Liver (tissue), 8 donors: ENCODE measurements at regions not wholly inside any gene's neighbourhood (a gene's known extent, or its start where the extent isn't known, plus 50 kb on each side); places are given as distances from the start of the nearest gene placed in this dataset.

Experiments
- DNase-seq: peaks from one replicate; pipeline ENCODE4 v3.0.0-alpha.2; 2017; ENCODE audit warnings: low spot score
- H3K27ac ChIP-seq, 2 donors: one replicate each; pipeline ENCODE4 v1.7.0; 2013; ENCODE audit warnings: inconsistent platforms in 2 of 2, low read length in 2 of 2, control low read depth in 1 of 2, low read depth in 1 of 2, mild to moderate bottlenecking in 1 of 2
- H3K27me3 ChIP-seq, 4 donors: one replicate each; pipeline versions ENCODE4 v1.6.1 to v1.7.0; 2013; ENCODE audit warnings: low read length in 3 of 4, inconsistent platforms in 1 of 4, mild to moderate bottlenecking in 1 of 4, moderate library complexity in 1 of 4; ENCODE audit not compliant: control insufficient read depth in 4 of 4, insufficient read depth in 4 of 4
- H3K36me3 ChIP-seq, 4 donors: one replicate each; pipeline versions ENCODE4 v1.6.1 to v1.7.0; 2013; ENCODE audit warnings: low read length in 3 of 4, mild to moderate bottlenecking in 3 of 4, low read depth in 1 of 4, moderate library complexity in 1 of 4; ENCODE audit not compliant: control insufficient read depth in 4 of 4, insufficient read depth in 3 of 4
- H3K4me1 ChIP-seq, 4 donors: one replicate each; pipeline versions ENCODE4 v1.6.1 to v1.7.0; 2013; ENCODE audit warnings: low read length in 3 of 4, mild to moderate bottlenecking in 3 of 4, moderate library complexity in 1 of 4; ENCODE audit not compliant: control insufficient read depth in 4 of 4, insufficient read depth in 4 of 4
- H3K4me3 ChIP-seq, 3 donors: one replicate each; pipeline versions ENCODE4 v1.6.1 to v1.7.0; 2013; ENCODE audit warnings: low read length in 3 of 3, control low read depth in 1 of 3, low read depth in 1 of 3, mild to moderate bottlenecking in 1 of 3
- H3K9ac ChIP-seq, 2 donors: one replicate each; pipeline ENCODE4 v1.7.0; 2013; ENCODE audit warnings: low read length in 2 of 2, mild to moderate bottlenecking in 2 of 2, moderate library complexity in 2 of 2, control low read depth in 1 of 2, low read depth in 1 of 2
- H3K9me3 ChIP-seq, 4 donors: one replicate each; pipeline versions ENCODE4 v1.6.1 to v1.7.0; 2013; ENCODE audit warnings: low read length in 3 of 4; ENCODE audit not compliant: control insufficient read depth in 4 of 4
- ATF3 ChIP-seq: IDR thresholded peaks from 2 replicates; pipeline ENCODE4 v1.6.1; 2016; ENCODE audit warnings: antibody characterized with exemption
- CTCF ChIP-seq: fragments of 150-350 bp; IDR thresholded peaks from 2 replicates; pipeline ENCODE4 v1.5.1; 2017; ENCODE audit warnings: improper control_type of control experiment, low read depth, low read length; ENCODE audit not compliant: missing input control
- EGR1 ChIP-seq, 2 donors: IDR thresholded peaks; 2 replicates each; pipeline ENCODE4 v1.6.1; 2016 to 2018; ENCODE audit warnings: antibody characterized with exemption in 2 of 2, low read depth in 2 of 2
- FOXA1 ChIP-seq: IDR thresholded peaks from 2 replicates; pipeline ENCODE4 v1.6.1; 2016; ENCODE audit warnings: antibody characterized with exemption
- FOXA2 ChIP-seq: IDR thresholded peaks from 2 replicates; pipeline ENCODE4 v1.6.1; 2016; ENCODE audit warnings: antibody characterized with exemption
- GABPA ChIP-seq, 2 donors: IDR thresholded peaks in 1 of 2; conservative IDR thresholded peaks in 1 of 2; 2 replicates each; pipeline ENCODE4 v1.6.1; 2016; ENCODE audit warnings: antibody characterized with exemption in 2 of 2, mild to moderate bottlenecking in 1 of 2, moderate library complexity in 1 of 2
- HNF4A ChIP-seq, 2 donors: conservative IDR thresholded peaks; 2 replicates each; pipeline ENCODE4 v1.6.1; 2016; ENCODE audit warnings: antibody characterized with exemption in 2 of 2, mild to moderate bottlenecking in 2 of 2
- HNF4G ChIP-seq: IDR thresholded peaks from 2 replicates; pipeline ENCODE4 v1.6.1; 2016; ENCODE audit warnings: antibody characterized with exemption
- JUND ChIP-seq, 2 donors: IDR thresholded peaks; 2 replicates each; pipeline ENCODE4 v1.6.1; 2016; ENCODE audit warnings: antibody characterized with exemption in 2 of 2
- MAX ChIP-seq: IDR thresholded peaks from 2 replicates; pipeline ENCODE4 v1.6.1; 2016; ENCODE audit warnings: antibody characterized with exemption
- NR2F2 ChIP-seq: IDR thresholded peaks from 2 replicates; pipeline ENCODE4 v1.6.1; 2016; ENCODE audit warnings: antibody characterized with exemption
- RAD21 ChIP-seq, 2 donors: IDR thresholded peaks; 2 replicates each; pipeline ENCODE4 v1.6.1; 2016; ENCODE audit warnings: antibody characterized with exemption in 2 of 2, mild to moderate bottlenecking in 2 of 2
- REST ChIP-seq: IDR thresholded peaks from 2 replicates; pipeline ENCODE4 v1.6.1; 2016; ENCODE audit warnings: antibody characterized with exemption, mild to moderate bottlenecking
- RXRA ChIP-seq, 2 donors: IDR thresholded peaks; 2 replicates each; pipeline ENCODE4 v1.6.1; 2017 to 2018; ENCODE audit warnings: antibody characterized with exemption in 2 of 2, mild to moderate bottlenecking in 1 of 2
- SP1 ChIP-seq: IDR thresholded peaks from 2 replicates; pipeline ENCODE4 v1.6.1; 2018; ENCODE audit warnings: antibody characterized with exemption, mild to moderate bottlenecking
- TAF1 ChIP-seq: conservative IDR thresholded peaks from 2 replicates; pipeline ENCODE4 v1.6.1; 2016; ENCODE audit warnings: antibody characterized with exemption, mild to moderate bottlenecking
- YY1 ChIP-seq: IDR thresholded peaks from 2 replicates; pipeline ENCODE4 v1.6.1; 2016; ENCODE audit warnings: antibody characterized with exemption, mild to moderate bottlenecking
- WGBS: extraction: QIAGEN DNeasy Blood & Tissue Kit; methylation state at CpG from one replicate; pipeline ENCODE4 v1.1.7; 2013; 5-methylcytosine and 5-hydroxymethylcytosine counted together
- TF ChIP-seq, protein P1 (sequence below): IDR thresholded peaks from 2 replicates; pipeline ENCODE4 v1.6.1; 2016; ENCODE audit warnings: antibody characterized with exemption
- donor health status: healthy.
- donor health status: healthy.
- donor health status: healthy.
- donor health status: healthy.
- donor health status: healthy.

- no peaks in the 10 kb centered on the region for H3K27me3 ChIP-seq
- H3K27ac ChIP-seq = peak overlapping the region; percentile 16 to 49
- no peak overlapping the region for H3K9ac ChIP-seq
- DNase-seq = no peak
- peaks cover 0 to 2% (median 0%) of the 10 kb centered on the region in 4 donors for H3K4me1 ChIP-seq
- H3K4me3 ChIP-seq = no peak overlapping the region
- TF ChIP-seq EGR1 (IDR thresholded peaks at IDR 0.05; ENCODE audit: low read depth in 2 of 2) (no peak), RAD21 (IDR thresholded peaks at IDR 0.05) (peak in 1 of 2 donors; percentile 17)
- H3K36me3 ChIP-seq = no peaks in the 10 kb centered on the region
- WGBS = 61% methylated on average over 7 of the region's 7 CpGs
- H3K9me3 ChIP-seq = no peaks in the 10 kb centered on the region
These were observed 60.4 kb upstream of the SNX9 start for GRCh38 chr6:157762636-157763035.

GRCh38 chr6:157763129-157763903 is 59.7 kb upstream of the SNX9 start:
- peaks cover 0 to 2% (median 0%) of the 10 kb centered on the region in 4 donors for H3K4me1 ChIP-seq
- no peak for DNase-seq
- H3K36me3 ChIP-seq = no peaks in the 10 kb centered on the region
- no peaks in the 10 kb centered on the region for H3K27me3 ChIP-seq
- H3K4me3 ChIP-seq = no peak overlapping the region
- no peaks in the 10 kb centered on the region for H3K9me3 ChIP-seq
- H3K9ac ChIP-seq = no peak overlapping the region
- TF ChIP-seq EGR1 (IDR thresholded peaks at IDR 0.05; ENCODE audit: low read depth in 2 of 2) (no peak), YY1 (no peak), FOXA2 (no peak), TAF1 (no peak), RAD21 (IDR thresholded peaks at IDR 0.05) (no peak), FOXA1 (no peak), GABPA (IDR thresholded peaks at IDR 0.05 in 1 of 2, conservative IDR thresholded peaks at IDR 0.05 in 1 of 2) (no peak), JUND (IDR thresholded peaks at IDR 0.05) (peak; percentile 93 to 96), REST (no peak), RXRA (IDR thresholded peaks at IDR 0.05) (peak; percentile 48 to 49), HNF4G (no peak), SP1 (peak; percentile 11), ATF3 (peak; percentile 56), HNF4A (conservative IDR thresholded peaks at IDR 0.05) (peak in 1 of 2 donors; percentile 26), MAX (no peak), NR2F2 (peak; percentile 50), CTCF (no peak)
- TF ChIP-seq, protein P1, sequence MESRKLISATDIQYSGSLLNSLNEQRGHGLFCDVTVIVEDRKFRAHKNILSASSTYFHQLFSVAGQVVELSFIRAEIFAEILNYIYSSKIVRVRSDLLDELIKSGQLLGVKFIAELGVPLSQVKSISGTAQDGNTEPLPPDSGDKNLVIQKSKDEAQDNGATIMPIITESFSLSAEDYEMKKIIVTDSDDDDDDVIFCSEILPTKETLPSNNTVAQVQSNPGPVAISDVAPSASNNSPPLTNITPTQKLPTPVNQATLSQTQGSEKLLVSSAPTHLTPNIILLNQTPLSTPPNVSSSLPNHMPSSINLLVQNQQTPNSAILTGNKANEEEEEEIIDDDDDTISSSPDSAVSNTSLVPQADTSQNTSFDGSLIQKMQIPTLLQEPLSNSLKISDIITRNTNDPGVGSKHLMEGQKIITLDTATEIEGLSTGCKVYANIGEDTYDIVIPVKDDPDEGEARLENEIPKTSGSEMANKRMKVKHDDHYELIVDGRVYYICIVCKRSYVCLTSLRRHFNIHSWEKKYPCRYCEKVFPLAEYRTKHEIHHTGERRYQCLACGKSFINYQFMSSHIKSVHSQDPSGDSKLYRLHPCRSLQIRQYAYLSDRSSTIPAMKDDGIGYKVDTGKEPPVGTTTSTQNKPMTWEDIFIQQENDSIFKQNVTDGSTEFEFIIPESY = no peak
- 61% methylated on average over 13 of the region's 13 CpGs for WGBS
- peak overlapping the region; percentile 67 to 68 for H3K27ac ChIP-seq
